ENCODE measurements at regions not wholly inside any gene's neighbourhood (a gene's known extent, or its start where the extent isn't known, plus 50 kb on each side); places are given as distances from the start of the nearest gene placed in this dataset.

DNA sequence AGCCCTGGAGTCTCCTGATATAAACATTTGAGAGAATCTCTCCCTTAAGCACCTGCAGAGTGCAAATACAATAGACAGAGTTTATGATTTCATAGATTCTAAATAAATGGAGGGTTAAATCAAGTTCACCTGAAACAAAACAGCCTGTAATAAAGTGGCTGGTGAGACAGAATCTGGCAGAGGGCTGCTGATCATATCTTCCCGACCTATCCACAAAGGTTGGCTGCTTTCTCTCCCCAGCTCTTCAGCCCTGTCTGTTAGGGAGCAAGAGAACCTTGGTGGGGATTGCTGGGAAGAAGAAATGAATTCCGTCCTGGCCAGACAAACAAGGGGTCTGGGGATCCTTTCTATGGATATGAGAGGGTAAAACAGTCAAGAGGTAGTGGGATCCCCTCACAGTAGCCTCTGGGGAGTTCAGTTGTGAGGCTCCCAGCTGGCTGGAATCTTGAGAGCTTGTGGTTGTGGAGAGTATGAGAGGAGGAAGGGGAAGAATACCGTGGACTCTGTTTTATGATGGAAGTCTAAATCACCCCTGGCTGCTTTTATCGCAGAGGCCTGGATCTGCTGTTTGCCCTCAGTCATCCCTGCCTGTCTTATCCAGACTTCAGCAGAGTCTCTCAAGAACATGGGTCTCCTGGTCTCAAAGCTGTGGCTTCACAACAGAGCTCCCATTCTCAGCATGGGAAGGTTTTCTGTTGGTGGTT, 451.3 kb downstream of the NTRK3 start:
- Histone ChIP-seq H3K9me3 (ENCODE audit: control insufficient read depth, insufficient read depth, low read depth, low read length) (no peaks in the 10 kb centered on the region), H3K4me1 (ENCODE audit: control insufficient read depth, insufficient read depth, low read length) (no peaks in the 10 kb centered on the region), H3K27ac (ENCODE audit: extremely low read depth, low read depth, low read length) (no peak overlapping the region), H3K36me3 (ENCODE audit: control insufficient read depth in 2 of 2, insufficient read depth in 1 of 2, low read length in 2 of 2) (no peaks in the 10 kb centered on the region), H3K4me3 (ENCODE audit: low read depth, low read length) (no peak overlapping the region)
- CTCF ChIA-PET = no interaction called here
- TF ChIP-seq, protein P1, sequence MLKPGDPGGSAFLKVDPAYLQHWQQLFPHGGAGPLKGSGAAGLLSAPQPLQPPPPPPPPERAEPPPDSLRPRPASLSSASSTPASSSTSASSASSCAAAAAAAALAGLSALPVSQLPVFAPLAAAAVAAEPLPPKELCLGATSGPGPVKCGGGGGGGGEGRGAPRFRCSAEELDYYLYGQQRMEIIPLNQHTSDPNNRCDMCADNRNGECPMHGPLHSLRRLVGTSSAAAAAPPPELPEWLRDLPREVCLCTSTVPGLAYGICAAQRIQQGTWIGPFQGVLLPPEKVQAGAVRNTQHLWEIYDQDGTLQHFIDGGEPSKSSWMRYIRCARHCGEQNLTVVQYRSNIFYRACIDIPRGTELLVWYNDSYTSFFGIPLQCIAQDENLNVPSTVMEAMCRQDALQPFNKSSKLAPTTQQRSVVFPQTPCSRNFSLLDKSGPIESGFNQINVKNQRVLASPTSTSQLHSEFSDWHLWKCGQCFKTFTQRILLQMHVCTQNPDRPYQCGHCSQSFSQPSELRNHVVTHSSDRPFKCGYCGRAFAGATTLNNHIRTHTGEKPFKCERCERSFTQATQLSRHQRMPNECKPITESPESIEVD (tag by site-specific recombination; IDR thresholded peaks at IDR 0.05) = no peak
- no peak for TF ChIP-seq SCRT1 (tag by site-specific recombination; IDR thresholded peaks at IDR 0.05; ENCODE audit: borderline replicate concordance)
- TF ChIP-seq SCRT2 (tag by site-specific recombination; IDR thresholded peaks at IDR 0.05) = no peak
- TF ChIP-seq SP2 (tag by site-specific recombination; IDR thresholded peaks at IDR 0.05) = no peak
- POLR2A ChIA-PET = no interaction called here

DNA sequence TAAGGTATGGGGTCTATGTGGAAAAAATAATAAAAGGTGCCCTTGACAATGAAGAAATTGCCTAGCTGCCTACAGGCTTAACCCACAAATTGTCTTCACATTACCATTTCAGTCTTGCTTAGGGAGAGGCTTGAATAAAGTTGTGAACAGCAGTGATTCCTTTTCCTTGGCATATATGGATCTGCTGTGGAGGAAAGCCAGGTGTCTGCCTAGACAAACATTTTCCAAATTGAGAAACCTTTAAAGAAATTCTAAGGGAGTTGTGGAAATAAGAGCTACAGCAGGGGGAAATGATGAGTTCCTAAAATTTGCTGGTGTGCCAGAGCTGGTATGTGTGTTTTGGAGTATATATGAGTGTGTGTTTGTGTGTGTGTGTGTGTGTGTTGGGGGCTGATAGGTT, 452.1 kb downstream of the NTRK3 start:
- POLR2A ChIA-PET = no interaction called here
- H3K36me3 ChIP-seq (ENCODE audit: control insufficient read depth in 2 of 2, insufficient read depth in 1 of 2, low read length in 2 of 2) = no peaks in the 10 kb centered on the region
- no peaks in the 10 kb centered on the region for H3K9me3 ChIP-seq (ENCODE audit: control insufficient read depth, insufficient read depth, low read depth, low read length)
- H3K4me1 ChIP-seq (ENCODE audit: control insufficient read depth, insufficient read depth, low read length) = no peaks in the 10 kb centered on the region
- no peak overlapping the region for H3K27ac ChIP-seq (ENCODE audit: extremely low read depth, low read depth, low read length)
- TF ChIP-seq, protein P2, sequence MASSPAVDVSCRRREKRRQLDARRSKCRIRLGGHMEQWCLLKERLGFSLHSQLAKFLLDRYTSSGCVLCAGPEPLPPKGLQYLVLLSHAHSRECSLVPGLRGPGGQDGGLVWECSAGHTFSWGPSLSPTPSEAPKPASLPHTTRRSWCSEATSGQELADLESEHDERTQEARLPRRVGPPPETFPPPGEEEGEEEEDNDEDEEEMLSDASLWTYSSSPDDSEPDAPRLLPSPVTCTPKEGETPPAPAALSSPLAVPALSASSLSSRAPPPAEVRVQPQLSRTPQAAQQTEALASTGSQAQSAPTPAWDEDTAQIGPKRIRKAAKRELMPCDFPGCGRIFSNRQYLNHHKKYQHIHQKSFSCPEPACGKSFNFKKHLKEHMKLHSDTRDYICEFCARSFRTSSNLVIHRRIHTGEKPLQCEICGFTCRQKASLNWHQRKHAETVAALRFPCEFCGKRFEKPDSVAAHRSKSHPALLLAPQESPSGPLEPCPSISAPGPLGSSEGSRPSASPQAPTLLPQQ (tag by site-specific recombination; IDR thresholded peaks at IDR 0.05) = no peak
- no peak for TF ChIP-seq ZNF138 (tag by site-specific recombination; IDR thresholded peaks at IDR 0.05; ENCODE audit: borderline replicate concordance)
- TF ChIP-seq ZNF24 (tag by site-specific recombination; IDR thresholded peaks at IDR 0.05) = no peak
- TF ChIP-seq, protein P3, sequence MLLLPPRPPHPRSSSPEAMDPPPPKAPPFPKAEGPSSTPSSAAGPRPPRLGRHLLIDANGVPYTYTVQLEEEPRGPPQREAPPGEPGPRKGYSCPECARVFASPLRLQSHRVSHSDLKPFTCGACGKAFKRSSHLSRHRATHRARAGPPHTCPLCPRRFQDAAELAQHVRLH (tag by site-specific recombination; IDR thresholded peaks at IDR 0.05) = no peak
- TF ChIP-seq BCL11A (tag by site-specific recombination; IDR thresholded peaks at IDR 0.05; ENCODE audit: low read depth) = no peak
- TF ChIP-seq ZBTB48 (tag by site-specific recombination; IDR thresholded peaks at IDR 0.05) = no peak
- TF ChIP-seq, protein P4, sequence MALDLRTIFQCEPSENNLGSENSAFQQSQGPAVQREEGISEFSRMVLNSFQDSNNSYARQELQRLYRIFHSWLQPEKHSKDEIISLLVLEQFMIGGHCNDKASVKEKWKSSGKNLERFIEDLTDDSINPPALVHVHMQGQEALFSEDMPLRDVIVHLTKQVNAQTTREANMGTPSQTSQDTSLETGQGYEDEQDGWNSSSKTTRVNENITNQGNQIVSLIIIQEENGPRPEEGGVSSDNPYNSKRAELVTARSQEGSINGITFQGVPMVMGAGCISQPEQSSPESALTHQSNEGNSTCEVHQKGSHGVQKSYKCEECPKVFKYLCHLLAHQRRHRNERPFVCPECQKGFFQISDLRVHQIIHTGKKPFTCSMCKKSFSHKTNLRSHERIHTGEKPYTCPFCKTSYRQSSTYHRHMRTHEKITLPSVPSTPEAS (tag by site-specific recombination; IDR thresholded peaks at IDR 0.05) = no peak
- TF ChIP-seq ZFP3 (tag by site-specific recombination; IDR thresholded peaks at IDR 0.05; ENCODE audit: low read depth) = no peak
- TF ChIP-seq ZNF529 (tag by site-specific recombination; IDR thresholded peaks at IDR 0.05; ENCODE audit: insufficient replicate concordance) = no peak
- no peak for TF ChIP-seq ZNF768 (tag by site-specific recombination; IDR thresholded peaks at IDR 0.05)
- TF ChIP-seq ZNF157 (tag by site-specific recombination; IDR thresholded peaks at IDR 0.05) = no peak
- TF ChIP-seq ZNF747 (tag by site-specific recombination; IDR thresholded peaks at IDR 0.05) = no peak
- TF ChIP-seq, protein P5, sequence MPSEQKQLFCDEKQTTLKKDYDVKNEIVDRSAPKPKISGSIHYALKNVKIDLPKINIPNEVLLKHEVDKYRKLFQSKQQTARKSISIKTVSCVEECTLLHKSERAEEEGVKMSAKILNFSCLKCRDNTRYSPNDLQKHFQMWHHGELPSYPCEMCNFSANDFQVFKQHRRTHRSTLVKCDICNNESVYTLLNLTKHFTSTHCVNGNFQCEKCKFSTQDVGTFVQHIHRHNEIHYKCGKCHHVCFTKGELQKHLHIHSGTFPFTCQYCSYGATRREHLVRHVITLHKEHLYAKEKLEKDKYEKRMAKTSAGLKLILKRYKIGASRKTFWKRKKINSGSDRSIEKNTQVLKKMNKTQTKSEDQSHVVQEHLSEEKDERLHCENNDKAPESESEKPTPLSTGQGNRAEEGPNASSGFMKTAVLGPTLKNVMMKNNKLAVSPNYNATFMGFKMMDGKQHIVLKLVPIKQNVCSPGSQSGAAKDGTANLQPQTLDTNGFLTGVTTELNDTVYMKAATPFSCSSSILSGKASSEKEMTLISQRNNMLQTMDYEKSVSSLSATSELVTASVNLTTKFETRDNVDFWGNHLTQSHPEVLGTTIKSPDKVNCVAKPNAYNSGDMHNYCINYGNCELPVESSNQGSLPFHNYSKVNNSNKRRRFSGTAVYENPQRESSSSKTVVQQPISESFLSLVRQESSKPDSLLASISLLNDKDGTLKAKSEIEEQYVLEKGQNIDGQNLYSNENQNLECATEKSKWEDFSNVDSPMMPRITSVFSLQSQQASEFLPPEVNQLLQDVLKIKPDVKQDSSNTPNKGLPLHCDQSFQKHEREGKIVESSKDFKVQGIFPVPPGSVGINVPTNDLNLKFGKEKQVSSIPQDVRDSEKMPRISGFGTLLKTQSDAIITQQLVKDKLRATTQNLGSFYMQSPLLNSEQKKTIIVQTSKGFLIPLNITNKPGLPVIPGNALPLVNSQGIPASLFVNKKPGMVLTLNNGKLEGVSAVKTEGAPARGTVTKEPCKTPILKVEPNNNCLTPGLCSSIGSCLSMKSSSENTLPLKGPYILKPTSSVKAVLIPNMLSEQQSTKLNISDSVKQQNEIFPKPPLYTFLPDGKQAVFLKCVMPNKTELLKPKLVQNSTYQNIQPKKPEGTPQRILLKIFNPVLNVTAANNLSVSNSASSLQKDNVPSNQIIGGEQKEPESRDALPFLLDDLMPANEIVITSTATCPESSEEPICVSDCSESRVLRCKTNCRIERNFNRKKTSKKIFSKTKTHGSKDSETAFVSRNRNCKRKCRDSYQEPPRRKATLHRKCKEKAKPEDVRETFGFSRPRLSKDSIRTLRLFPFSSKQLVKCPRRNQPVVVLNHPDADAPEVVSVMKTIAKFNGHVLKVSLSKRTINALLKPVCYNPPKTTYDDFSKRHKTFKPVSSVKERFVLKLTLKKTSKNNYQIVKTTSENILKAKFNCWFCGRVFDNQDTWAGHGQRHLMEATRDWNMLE (tag by site-specific recombination; conservative IDR thresholded peaks at IDR 0.05; ENCODE audit: low read depth) = no peak
- CTCF ChIA-PET = no interaction called here
- H3K4me3 ChIP-seq (ENCODE audit: low read depth, low read length) = no peak overlapping the region
